NCI-H2171 (cell line): ENCODE measurements at regions not wholly inside any gene's neighbourhood (a gene's known extent, or its start where the extent isn't known, plus 50 kb on each side); places are given as distances from the start of the nearest gene placed in this dataset.

Source experiments
- DNase-seq: peaks from one replicate; lab custom pipeline; 2025; lab: John Stamatoyannopoulos, UW

DNA sequence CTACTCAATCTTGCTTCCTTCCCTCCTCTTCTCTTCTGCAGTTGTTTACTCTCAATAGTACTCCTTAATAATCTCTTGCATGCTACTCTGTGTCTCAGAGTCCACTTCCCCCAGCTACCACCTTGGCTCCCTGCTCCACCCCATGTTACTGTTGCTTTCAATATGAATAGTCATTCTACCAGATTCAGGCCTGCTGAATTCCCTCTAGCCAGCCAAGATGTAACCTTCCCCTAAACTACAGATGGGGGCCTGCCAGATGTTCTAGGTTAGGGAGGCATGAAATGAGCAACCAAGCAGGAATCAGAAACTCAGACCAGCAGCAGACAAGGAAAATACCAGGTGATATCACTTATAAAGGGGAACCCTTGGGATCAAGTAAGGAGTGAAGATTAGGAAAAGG is 392.1 kb upstream of the DDHD1 start:
- DNase-seq = no peak

DNA sequence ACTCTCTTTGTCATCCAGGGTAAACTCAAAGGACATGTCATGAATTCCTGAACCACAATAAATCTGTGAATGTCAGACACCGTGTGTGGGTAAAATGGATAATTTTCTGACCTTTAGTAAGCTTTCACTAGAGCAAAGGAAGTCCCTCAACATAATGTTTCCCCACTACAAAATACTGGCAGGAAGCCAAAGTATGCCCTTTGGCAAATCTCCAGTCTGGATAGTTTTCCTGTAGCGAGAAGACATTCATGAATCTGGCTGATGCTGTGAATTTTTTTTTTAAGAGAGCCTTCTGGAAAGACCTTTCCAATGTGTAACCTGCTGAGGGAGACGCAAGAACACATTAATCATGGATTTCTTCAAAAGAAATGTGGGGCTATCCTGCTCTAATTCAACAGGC is 389.6 kb upstream of the DDHD1 start:
- no peak for DNase-seq

DNA sequence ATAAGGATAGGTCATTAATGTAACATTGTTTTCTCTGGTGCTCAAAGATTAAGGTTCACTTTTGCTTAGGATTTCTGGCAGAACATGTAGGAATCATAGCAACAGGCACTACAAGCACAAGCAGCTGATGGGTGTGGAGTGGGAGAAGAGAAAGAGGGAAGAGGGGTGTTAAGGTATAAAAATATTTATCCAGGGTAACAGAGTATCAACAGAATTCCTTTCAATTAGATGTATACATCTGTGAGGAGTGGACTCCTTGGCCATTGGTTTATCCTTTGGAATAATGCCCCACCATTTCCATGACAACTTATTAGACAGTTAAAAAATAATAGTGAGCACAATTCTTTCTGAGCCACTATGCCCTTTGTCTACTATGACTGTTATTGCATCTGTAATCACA is 388.3 kb upstream of the DDHD1 start:
- DNase-seq = no peak

- DNase-seq = no peak
Observed at GRCh38 chr14:53539489-53540126, 386.5 kb upstream of the DDHD1 start.

GRCh38 chr14:53538316-53538881 is 385.3 kb upstream of the DDHD1 start:
- no peak for DNase-seq

DNA sequence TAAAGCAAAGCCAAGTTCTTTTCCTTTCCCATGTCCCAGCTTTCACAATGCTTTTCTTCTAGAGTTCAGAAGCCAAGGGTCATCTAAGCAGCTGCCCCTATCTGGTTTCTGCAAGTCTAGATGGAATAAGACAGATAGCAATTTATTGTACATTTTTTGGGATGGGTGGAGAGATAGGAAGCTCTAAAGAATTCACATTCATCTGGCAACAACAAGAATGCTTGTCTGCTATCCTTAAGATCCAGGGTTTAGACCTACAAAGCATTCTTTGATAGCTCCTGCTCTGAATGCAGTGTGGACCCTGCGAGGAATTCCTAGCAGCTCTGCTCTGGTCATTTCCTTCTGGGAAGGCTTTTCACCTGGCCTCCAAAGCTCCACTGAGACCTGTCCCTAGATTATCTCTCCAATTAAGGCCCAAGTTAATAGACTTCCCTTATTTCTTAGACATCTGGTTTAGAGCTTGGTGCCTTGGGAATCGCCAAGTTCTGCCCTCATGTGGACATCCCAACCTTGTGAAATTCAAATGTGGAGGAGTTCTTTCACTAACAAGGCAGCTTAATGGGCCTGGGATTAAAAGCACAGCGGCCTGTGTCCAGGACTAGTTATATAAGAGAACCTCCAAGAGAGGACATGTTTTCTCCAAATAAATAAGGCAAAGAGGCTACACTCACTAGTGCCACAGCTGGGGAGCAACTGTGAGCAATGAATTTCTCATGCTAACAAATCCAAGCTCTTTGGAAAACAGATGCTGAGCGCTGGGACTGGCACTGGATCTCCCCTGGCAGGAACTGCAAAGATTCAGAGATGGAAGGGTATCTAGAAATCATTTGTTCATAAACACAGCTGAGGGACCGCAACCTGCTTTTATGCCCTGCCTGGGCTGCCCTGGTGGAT is 384.5 kb upstream of the DDHD1 start:
- DNase-seq = no peak

- no peak for DNase-seq
Observed at GRCh38 chr14:53536446-53536845, 383.3 kb upstream of the DDHD1 start.

DNA sequence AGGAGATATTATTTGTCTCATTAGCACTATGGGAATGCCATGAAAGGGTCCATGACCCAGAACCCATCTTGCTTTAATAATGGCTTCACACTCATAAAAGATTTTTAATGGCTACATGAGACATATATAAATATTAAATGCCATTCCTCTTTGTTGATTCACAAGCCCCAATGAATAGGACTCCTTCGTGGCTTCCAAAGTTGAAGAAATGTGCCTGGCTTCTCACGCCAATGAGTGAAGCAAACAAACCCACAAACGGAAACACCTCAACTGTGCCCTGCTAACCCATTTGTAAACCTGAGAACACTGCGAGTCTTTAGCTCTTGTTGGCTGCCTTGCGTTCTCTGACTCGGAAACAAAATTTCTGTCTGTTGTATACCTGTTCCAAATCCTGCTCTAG is 381.7 kb upstream of the DDHD1 start:
- DNase-seq = no peak

DNA sequence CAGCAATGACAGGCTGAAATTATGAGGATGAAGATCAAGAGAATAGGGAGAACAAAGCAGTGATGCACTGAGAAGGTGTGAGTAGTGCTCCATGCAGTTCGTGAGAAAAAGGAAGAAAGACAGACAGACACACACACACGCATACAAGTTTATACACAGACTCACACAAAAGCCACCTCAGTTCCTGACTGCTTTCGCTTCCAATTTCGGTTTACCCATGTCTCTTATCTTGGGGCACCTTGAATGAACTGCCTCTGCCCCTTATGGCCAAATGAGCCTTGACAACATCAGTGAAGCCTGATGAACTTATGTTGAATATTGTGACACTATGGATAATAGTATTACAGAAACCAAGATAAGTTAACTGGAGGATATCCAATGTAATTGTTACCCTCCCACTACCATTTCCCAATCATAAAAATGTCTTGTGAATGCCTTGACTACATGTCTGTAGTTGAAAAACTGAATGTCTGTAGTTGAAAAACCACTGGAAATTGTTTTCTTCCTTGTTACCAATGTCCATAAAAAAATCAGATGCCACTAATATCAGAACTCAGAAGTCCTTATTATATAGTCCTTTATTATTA is 380.4 kb upstream of the DDHD1 start:
- no peak for DNase-seq

GRCh38 chr14:53532853-53533252 is 379.7 kb upstream of the DDHD1 start:
- no peak for DNase-seq

DNA sequence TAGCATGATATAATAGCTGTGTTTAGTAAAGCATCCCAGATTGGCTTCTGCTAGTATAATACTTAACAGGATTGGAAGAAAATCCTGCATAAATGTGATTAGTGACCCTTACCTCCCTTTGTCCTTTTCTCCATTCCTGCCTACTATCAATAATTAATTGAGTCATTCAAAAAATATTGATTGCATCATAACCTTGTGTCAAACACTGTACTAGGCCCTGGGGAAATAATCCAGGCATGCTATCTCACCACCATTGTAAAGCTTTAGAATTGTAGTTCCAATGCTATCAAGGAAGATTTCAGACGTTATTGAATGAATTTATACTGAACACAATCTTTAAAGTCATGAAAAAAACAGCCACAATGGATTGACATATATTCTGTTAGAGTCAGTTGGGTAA is 378.6 kb upstream of the DDHD1 start:
- no peak for DNase-seq

GRCh38 chr14:53531156-53531555 is 378.0 kb upstream of the DDHD1 start:
- no peak for DNase-seq

- no peak for DNase-seq
Observed at GRCh38 chr14:53529519-53529918, 376.4 kb upstream of the DDHD1 start.

DNA sequence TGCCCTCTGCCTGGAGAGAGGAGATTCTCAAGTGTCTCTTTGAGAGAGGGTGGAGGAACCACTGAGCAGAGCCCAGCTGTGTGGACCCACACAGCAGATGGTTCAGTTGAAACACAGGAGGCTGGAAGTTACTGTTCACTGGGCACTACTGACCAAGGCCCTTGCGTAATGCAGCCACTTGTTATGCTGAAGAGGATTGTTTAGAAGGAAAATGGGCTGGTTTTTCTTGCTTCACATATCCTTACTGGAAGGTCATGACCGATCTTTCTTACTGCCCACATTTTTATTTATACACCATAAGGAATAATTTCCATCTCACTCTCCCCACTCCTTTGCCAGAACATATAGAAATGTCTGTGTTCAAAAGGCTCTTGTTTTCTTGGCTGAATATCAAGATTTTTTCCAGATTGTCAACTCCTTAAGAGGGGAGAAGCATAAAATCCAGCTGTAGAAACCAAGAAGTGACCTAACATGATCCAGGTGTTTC is 375.1 kb upstream of the DDHD1 start:
- no peak for DNase-seq

GRCh38 chr14:53526200-53526599 is 373.1 kb upstream of the DDHD1 start:
- no peak for DNase-seq

DNA sequence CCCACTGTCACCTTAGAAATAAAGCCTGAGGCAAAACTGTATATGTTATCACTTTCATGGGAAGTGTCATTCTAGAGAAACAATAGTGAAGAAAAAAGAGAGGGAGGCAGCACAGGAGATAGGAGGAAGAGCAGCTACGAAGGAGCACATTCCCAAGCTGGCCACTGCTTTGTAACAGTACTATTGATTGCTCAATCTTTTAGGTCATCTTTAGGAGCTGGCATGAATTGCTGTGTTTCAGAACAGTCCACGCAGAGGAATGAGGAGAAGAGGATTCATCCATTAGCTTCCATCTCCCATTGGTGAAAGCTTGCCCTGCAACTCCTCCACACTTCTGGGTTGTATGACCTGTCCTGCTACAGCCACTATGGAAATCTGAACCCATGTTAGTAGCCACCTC is 372.5 kb upstream of the DDHD1 start:
- no peak for DNase-seq

GRCh38 chr14:53524391-53524790 is 371.3 kb upstream of the DDHD1 start:
- DNase-seq = no peak

GRCh38 chr14:53523226-53523625 is 370.1 kb upstream of the DDHD1 start:
- no peak for DNase-seq

GRCh38 chr14:53520078-53520928 is 367.2 kb upstream of the DDHD1 start:
- no peak for DNase-seq

DNA sequence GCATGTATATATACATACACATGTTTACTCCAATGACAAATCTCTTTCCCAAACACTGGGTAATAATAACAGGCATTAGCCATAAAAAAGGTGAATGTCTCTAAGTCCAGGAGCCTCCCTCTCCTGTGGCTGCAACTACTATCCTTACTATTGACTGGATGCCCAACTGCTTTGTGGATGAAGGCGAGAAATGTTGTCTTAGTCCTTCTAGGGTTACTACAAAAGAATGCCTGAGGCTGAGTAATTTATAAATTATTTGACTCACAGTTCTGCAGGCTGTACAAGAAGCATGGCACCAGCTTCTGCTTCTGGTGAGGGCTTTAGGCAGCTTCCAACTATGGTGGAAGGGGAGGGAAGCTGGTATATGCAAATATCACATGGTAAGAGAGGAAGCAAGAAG is 366.0 kb upstream of the DDHD1 start:
- no peak for DNase-seq

DNA sequence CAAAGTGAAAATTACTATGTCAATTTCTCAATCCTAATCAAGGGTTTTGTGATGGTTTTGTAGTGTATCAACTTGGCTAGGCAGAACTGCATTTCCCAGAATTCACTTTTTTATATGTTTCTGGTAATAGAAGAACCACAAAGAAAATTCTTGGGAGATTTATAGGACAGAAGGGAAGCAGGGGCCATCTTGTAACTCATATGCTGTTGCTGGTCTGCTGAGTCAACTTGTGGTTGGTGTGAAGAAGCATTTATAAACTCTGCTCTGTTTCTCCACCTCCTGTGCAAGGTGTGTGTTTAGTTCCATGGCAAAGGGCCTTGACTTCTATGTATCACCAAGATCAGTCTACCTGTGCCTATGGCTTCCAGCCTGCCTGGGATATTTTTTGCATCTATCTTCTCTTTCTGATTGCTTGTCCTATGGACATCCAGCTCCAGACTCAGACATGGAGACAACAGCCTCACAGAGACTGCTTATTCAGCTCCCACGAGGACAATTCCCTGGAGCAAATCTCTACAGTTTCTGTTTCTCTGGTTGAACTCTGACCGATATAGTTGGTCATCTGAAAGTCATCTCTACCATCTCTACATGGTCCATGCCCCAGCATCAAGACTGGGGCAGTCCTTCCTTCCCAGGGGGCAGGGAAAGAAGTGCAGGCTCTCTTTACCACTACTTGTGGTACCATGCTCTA is 364.3 kb upstream of the DDHD1 start:
- DNase-seq = no peak
